ENCODE measurements at regions not wholly inside any gene's neighbourhood (a gene's known extent, or its start where the extent isn't known, plus 50 kb on each side); places are given as distances from the start of the nearest gene placed in this dataset.
"Not testable (repeated sequence)": the region's sequence is repeated elsewhere in the genome, so short reads cannot be mapped to it uniquely, and the experiment has no call there.

GRCh38 chr4:1547131-1547855 lies 136.8 kb downstream of the FAM53A start:
- no peak for TF ChIP-seq CTCF (IDR thresholded peaks at IDR 0.05; ENCODE audit: control insufficient read depth, insufficient read depth, low read depth, low read length, missing control alignments)
- H3K4me3 ChIP-seq (ENCODE audit: control insufficient read depth, low read depth, low read length), result no peak overlapping the region
- DNase-seq (ENCODE audit: low read depth), result no peak

- no peak for TF ChIP-seq CTCF (IDR thresholded peaks at IDR 0.05; ENCODE audit: control insufficient read depth, insufficient read depth, low read depth, low read length, missing control alignments)
- DNase-seq (ENCODE audit: low read depth), result no peak
- H3K4me3 ChIP-seq (ENCODE audit: control insufficient read depth, low read depth, low read length), result no peak overlapping the region
Measured at GRCh38 chr4:1544861-1545281, 138.6 kb upstream of the NKX1-1 start.

- not testable (repeated sequence) for H3K4me3 ChIP-seq (ENCODE audit: control insufficient read depth, low read depth, low read length); DNase-seq (ENCODE audit: low read depth)
Measured at GRCh38 chr4:1544435-1544834, 138.2 kb upstream of the NKX1-1 start.

- no peak for TF ChIP-seq CTCF (IDR thresholded peaks at IDR 0.05; ENCODE audit: control insufficient read depth, insufficient read depth, low read depth, low read length, missing control alignments)
- H3K4me3 ChIP-seq (ENCODE audit: control insufficient read depth, low read depth, low read length), result no peak overlapping the region
- DNase-seq (ENCODE audit: low read depth), result no peak
Measured at GRCh38 chr4:1543976-1544375, 137.7 kb upstream of the NKX1-1 start.

- TF ChIP-seq CTCF (IDR thresholded peaks at IDR 0.05; ENCODE audit: control insufficient read depth, insufficient read depth, low read depth, low read length, missing control alignments), result no peak
- no peak overlapping the region for H3K4me3 ChIP-seq (ENCODE audit: control insufficient read depth, low read depth, low read length)
- DNase-seq (ENCODE audit: low read depth), result no peak
Measured at GRCh38 chr4:1543561-1543960, 137.3 kb upstream of the NKX1-1 start.

- no peak for DNase-seq (ENCODE audit: low read depth)
- H3K4me3 ChIP-seq (ENCODE audit: control insufficient read depth, low read depth, low read length), result no peak overlapping the region
- no peak for TF ChIP-seq CTCF (IDR thresholded peaks at IDR 0.05; ENCODE audit: control insufficient read depth, insufficient read depth, low read depth, low read length, missing control alignments)
Measured at GRCh38 chr4:1542516-1543320, 136.5 kb upstream of the NKX1-1 start.

GRCh38 chr4:1542226-1542490 lies 135.9 kb upstream of the NKX1-1 start:
- no peak for TF ChIP-seq CTCF (IDR thresholded peaks at IDR 0.05; ENCODE audit: control insufficient read depth, insufficient read depth, low read depth, low read length, missing control alignments)
- DNase-seq (ENCODE audit: low read depth), result no peak
- H3K4me3 ChIP-seq (ENCODE audit: control insufficient read depth, low read depth, low read length), result no peak overlapping the region
